CD14-positive monocyte (primary cell): ENCODE measurements at regions not wholly inside any gene's neighbourhood (a gene's known extent, or its start where the extent isn't known, plus 50 kb on each side); places are given as distances from the start of the nearest gene placed in this dataset.

Source experiments
- DNase-seq, 3 donors: peaks; one replicate each; pipeline ENCODE4 v3.0.0-alpha.2; 2011 to 2022
- H2AFZ ChIP-seq: 2 replicates; pipeline ENCODE4 v1.6.0; 2012; ENCODE audit warnings: mild to moderate bottlenecking, low read depth, low read length, inconsistent platforms; ENCODE audit not compliant: insufficient read depth, poor library complexity, severe bottlenecking
- H3K27ac ChIP-seq, 2 donors: 1 replicate in 1 of 2; 2 replicates in 1 of 2; pipeline ENCODE4 v1.5.1; 2012 to 2013; ENCODE audit warnings: low read length in 2 of 2, control low read depth in 1 of 2, inconsistent platforms in 1 of 2, low read depth in 1 of 2, mild to moderate bottlenecking in 1 of 2
- H3K27me3 ChIP-seq, 2 donors: one replicate each; pipeline versions ENCODE4 v1.6.0 to v1.6.1; 2011 to 2013; ENCODE audit warnings: low read length in 2 of 2; ENCODE audit not compliant: control insufficient read depth in 2 of 2, insufficient read depth in 2 of 2
- H3K36me3 ChIP-seq, 2 donors: replicated peaks in 1 of 2; 1 replicate in 1 of 2; 2 replicates in 1 of 2; pipeline versions ENCODE4 v1.5.1 to v1.6.1; 2012 to 2013; ENCODE audit warnings: low read length in 2 of 2, control low read depth in 1 of 2, inconsistent platforms in 1 of 2, mild to moderate bottlenecking in 1 of 2; ENCODE audit not compliant: insufficient read depth in 2 of 2, control insufficient read depth in 1 of 2
- H3K4me1 ChIP-seq, 2 donors: 1 replicate in 1 of 2; 2 replicates in 1 of 2; pipeline versions ENCODE4 v1.5.1 to v1.6.1; 2012 to 2013; ENCODE audit warnings: low read length in 2 of 2, control low read depth in 1 of 2, inconsistent platforms in 1 of 2, mild to moderate bottlenecking in 1 of 2, moderate library complexity in 1 of 2; ENCODE audit not compliant: insufficient read depth in 2 of 2, control insufficient read depth in 1 of 2
- H3K4me2 ChIP-seq: replicated peaks from 2 replicates; pipeline ENCODE3; 2012; ENCODE audit warnings: low read length, moderate library complexity, mild to moderate bottlenecking; ENCODE audit not compliant: poor library complexity, severe bottlenecking; ENCODE audit errors: extremely low read depth
- H3K4me3 ChIP-seq, 3 experiments: fragments of 200-600 bp in 1 of 3; sonication (generic) in 1 of 3; replicated peaks in 1 of 3; 1 replicate in 2 of 3; 2 replicates in 1 of 3; pipeline ENCODE4 v1.5.1; 2011 to 2013; ENCODE audit warnings: low read length in 3 of 3, mild to moderate bottlenecking in 3 of 3, control low read depth in 2 of 3, low read depth in 2 of 3, inconsistent platforms in 1 of 3, moderate library complexity in 1 of 3
- H3K79me2 ChIP-seq: 2 replicates; pipeline ENCODE4 v1.6.0; 2012; ENCODE audit warnings: mild to moderate bottlenecking, control low read depth, inconsistent platforms, low read length, moderate library complexity; ENCODE audit not compliant: insufficient read depth
- H3K9ac ChIP-seq: 2 replicates; pipeline ENCODE4 v1.6.0; 2017; ENCODE audit warnings: low read length, mild to moderate bottlenecking; ENCODE audit not compliant: insufficient read depth, poor library complexity, severe bottlenecking
- H3K9me3 ChIP-seq, 2 donors: replicated peaks in 1 of 2; 1 replicate in 1 of 2; 2 replicates in 1 of 2; pipeline versions ENCODE4 v1.5.1 to v1.6.1; 2012 to 2013; ENCODE audit warnings: low read length in 2 of 2, control low read depth in 1 of 2; ENCODE audit not compliant: control insufficient read depth in 1 of 2, insufficient read depth in 1 of 2
- H4K20me1 ChIP-seq: 2 replicates; pipeline ENCODE4 v1.6.0; 2012; ENCODE audit warnings: mild to moderate bottlenecking, low read length, control low read depth, moderate library complexity; ENCODE audit not compliant: insufficient read depth
- H3K27ac Mint-ChIP-seq, 7 donors: one replicate each; pipeline ENCODE4 v1.8.0; 2020; ENCODE audit warnings: mild to moderate bottlenecking in 7 of 7, mixed read lengths in 7 of 7, moderate library complexity in 6 of 7, inconsistent platforms in 2 of 7
- H3K27me3 Mint-ChIP-seq, 3 donors: one replicate each; pipeline ENCODE4 v1.8.0; 2021 to 2022; ENCODE audit warnings: low read depth in 3 of 3, mild to moderate bottlenecking in 3 of 3, mixed read lengths in 3 of 3, moderate library complexity in 3 of 3, inconsistent platforms in 1 of 3
- H3K36me3 Mint-ChIP-seq, 2 donors: one replicate each; pipeline ENCODE4 v1.8.0; 2020; ENCODE audit warnings: mixed read lengths in 2 of 2, inconsistent platforms in 1 of 2, mild to moderate bottlenecking in 1 of 2
- H3K4me1 Mint-ChIP-seq: one replicate; pipeline ENCODE4 v1.8.0; 2020; ENCODE audit warnings: mild to moderate bottlenecking, mixed read lengths
- H3K4me3 Mint-ChIP-seq, 2 donors: one replicate each; pipeline ENCODE4 v1.8.0; 2020; ENCODE audit warnings: mild to moderate bottlenecking in 2 of 2, mixed read lengths in 2 of 2, moderate library complexity in 1 of 2
- H3K9me3 Mint-ChIP-seq, 7 donors: one replicate each; pipeline ENCODE4 v1.8.0; 2020 to 2022; ENCODE audit warnings: mixed read lengths in 7 of 7, mild to moderate bottlenecking in 6 of 7, moderate library complexity in 6 of 7, inconsistent platforms in 2 of 7
- CTCF ChIP-seq: fragments of 200-600 bp; IDR thresholded peaks from one replicate; pipeline ENCODE4 v1.8.0; 2022; ENCODE audit warnings: antibody characterized with exemption, mild to moderate bottlenecking
- WGBS: methylation state at CpG from one replicate; pipeline ENCODE4 v1.1.5; 2013; ENCODE audit warnings: missing lambda C conversion rate; ENCODE audit not compliant: insufficient coverage; 5-methylcytosine and 5-hydroxymethylcytosine counted together
- intact Hi-C, 2 donors: fragments of 100-400 bp; cut with micrococcal nuclease; formaldehyde crosslinking; loops; one replicate each; pipeline versions ENCODE4 v1.15.0 to v1.15.1; 2023

GRCh38 chr2:397521-397920, 109.6 kb upstream of the ALKAL2 start:
- Histone ChIP-seq H3K9me3 (no peaks in the 10 kb centered on the region), H2AFZ (no peak overlapping the region), H4K20me1 (no peaks in the 10 kb centered on the region), H3K79me2 (no peaks in the 10 kb centered on the region), H3K4me1 (no peaks in the 10 kb centered on the region), H3K9ac (no peak overlapping the region), H3K36me3 (no peaks in the 10 kb centered on the region), H3K4me2 (no peak overlapping the region), H3K27me3 (no peaks in the 10 kb centered on the region), H3K27ac (no peak overlapping the region), H3K4me3 (no peak overlapping the region)
- H3K9me3 Mint-ChIP-seq: peaks cover 0 to 3% (median 0%) of the 10 kb centered on the region in 7 donors
- H3K4me3 Mint-ChIP-seq: no peak overlapping the region
- TF ChIP-seq CTCF: no peak
- peaks cover 3% of the 10 kb centered on the region for H3K4me1 Mint-ChIP-seq
- no peak for DNase-seq
- H3K27me3 Mint-ChIP-seq: peaks cover 1 to 2% (median 2%) of the 10 kb centered on the region in 3 donors
- 93% methylated on average over 9 of the region's 14 CpGs for WGBS
- H3K36me3 Mint-ChIP-seq: no peaks in the 10 kb centered on the region
- intact Hi-C loops: no loop called here
- H3K27ac Mint-ChIP-seq: no peak overlapping the region

- TF ChIP-seq CTCF: no peak
- Histone ChIP-seq H3K9me3 (no peaks in the 10 kb centered on the region), H3K4me2 (no peak overlapping the region), H2AFZ (no peak overlapping the region), H4K20me1 (no peaks in the 10 kb centered on the region), H3K79me2 (no peaks in the 10 kb centered on the region), H3K36me3 (no peaks in the 10 kb centered on the region), H3K9ac (no peak overlapping the region), H3K4me1 (no peaks in the 10 kb centered on the region), H3K4me3 (no peak overlapping the region), H3K27me3 (no peaks in the 10 kb centered on the region), H3K27ac (no peak overlapping the region)
- Mint-ChIP-seq H3K27ac (no peak overlapping the region), H3K36me3 (no peaks in the 10 kb centered on the region), H3K9me3 (no peaks in the 10 kb centered on the region), H3K4me1 (peaks cover 3% of the 10 kb centered on the region), H3K27me3 (peaks cover 1 to 2% (median 2%) of the 10 kb centered on the region in 3 donors), H3K4me3 (no peak overlapping the region)
- intact Hi-C loops: no loop called here
- 90% methylated on average over 4 of the region's 11 CpGs for WGBS
- no peak for DNase-seq
Measured at GRCh38 chr2:396903-397302, 109.0 kb upstream of the ALKAL2 start.
